ENCODE measurements at regions not wholly inside any gene's neighbourhood (a gene's known extent, or its start where the extent isn't known, plus 50 kb on each side); places are given as distances from the start of the nearest gene placed in this dataset.

DNA sequence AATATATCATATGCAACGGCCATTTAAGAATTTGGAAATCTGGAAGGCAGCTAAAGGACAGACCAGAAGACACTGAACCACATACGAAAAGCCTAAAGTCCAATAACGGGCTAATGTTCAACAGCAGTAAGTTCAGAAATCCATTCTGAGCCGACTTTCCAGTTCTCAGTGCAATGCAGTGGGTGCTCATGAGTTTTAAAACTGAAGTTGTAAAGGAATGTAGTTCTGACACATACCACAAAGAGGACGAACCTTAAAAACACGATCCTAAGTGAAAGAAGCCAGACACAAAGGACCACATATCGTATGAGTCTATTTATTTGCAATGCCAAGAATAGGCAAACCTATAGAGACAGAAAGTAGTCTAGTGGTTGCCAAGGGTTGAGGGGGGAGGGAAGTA is 278.3 kb upstream of the ZFHX3 start:
- no peak for TF ChIP-seq POLR2A (IDR thresholded peaks at IDR 0.05)
- TF ChIP-seq, protein P1, sequence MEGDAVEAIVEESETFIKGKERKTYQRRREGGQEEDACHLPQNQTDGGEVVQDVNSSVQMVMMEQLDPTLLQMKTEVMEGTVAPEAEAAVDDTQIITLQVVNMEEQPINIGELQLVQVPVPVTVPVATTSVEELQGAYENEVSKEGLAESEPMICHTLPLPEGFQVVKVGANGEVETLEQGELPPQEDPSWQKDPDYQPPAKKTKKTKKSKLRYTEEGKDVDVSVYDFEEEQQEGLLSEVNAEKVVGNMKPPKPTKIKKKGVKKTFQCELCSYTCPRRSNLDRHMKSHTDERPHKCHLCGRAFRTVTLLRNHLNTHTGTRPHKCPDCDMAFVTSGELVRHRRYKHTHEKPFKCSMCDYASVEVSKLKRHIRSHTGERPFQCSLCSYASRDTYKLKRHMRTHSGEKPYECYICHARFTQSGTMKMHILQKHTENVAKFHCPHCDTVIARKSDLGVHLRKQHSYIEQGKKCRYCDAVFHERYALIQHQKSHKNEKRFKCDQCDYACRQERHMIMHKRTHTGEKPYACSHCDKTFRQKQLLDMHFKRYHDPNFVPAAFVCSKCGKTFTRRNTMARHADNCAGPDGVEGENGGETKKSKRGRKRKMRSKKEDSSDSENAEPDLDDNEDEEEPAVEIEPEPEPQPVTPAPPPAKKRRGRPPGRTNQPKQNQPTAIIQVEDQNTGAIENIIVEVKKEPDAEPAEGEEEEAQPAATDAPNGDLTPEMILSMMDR (IDR thresholded peaks at IDR 0.05) = no peak

Measured in suprapubic skin (tissue), 3 donors.